22Rv1 (cell line): ENCODE measurements at regions not wholly inside any gene's neighbourhood (a gene's known extent, or its start where the extent isn't known, plus 50 kb on each side); places are given as distances from the start of the nearest gene placed in this dataset.

Experiments
- CTCF ChIP-seq: fragments of 450-650 bp; IDR thresholded peaks from 2 replicates; pipeline ENCODE4 v1.5.1; 2017; ENCODE audit warnings: mild to moderate bottlenecking
- ZFX ChIP-seq: fragments of 450-650 bp; IDR thresholded peaks from 2 replicates; pipeline ENCODE4 v1.6.1; 2017; ENCODE audit warnings: antibody characterized with exemption, borderline replicate concordance

GRCh38 chr16:85227946-85228862, 115.9 kb upstream of the CIBAR2 start:
- no peak for TF ChIP-seq CTCF
- TF ChIP-seq ZFX: no peak
